ENCODE measurements at regions not wholly inside any gene's neighbourhood (a gene's known extent, or its start where the extent isn't known, plus 50 kb on each side); places are given as distances from the start of the nearest gene placed in this dataset.
"Not testable (repeated sequence)": the region's sequence is repeated elsewhere in the genome, so short reads cannot be mapped to it uniquely, and the experiment has no call there.

DNA sequence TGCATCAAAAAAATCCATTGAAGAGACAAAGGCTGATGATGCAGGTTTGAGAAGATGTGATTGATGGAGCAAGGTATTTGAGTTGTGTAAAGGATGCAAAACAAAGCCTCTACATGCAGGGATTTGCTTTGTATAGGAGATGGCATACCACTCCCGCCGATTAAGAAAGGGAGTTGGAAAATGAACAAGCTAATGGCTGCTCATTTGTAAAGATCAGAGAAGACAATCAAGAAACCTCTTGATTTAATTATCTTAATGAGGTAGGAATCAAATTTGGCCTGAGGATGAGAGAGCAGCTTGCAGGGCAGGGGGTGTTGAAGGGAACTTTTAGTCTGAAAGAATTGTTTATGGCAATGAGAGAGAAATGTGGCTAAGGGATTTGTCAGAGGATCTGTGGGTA lies 448.2 kb upstream of the ADGRB3 start:
- Mint-ChIP-seq H3K4me3 (no peak overlapping the region), H3K9me3 (peaks cover 11% of the 10 kb centered on the region), H3K27ac (no peak overlapping the region), H3K4me1 (no peaks in the 10 kb centered on the region), H3K36me3 (ENCODE audit: low read depth) (no peaks in the 10 kb centered on the region), H3K27me3 (no peaks in the 10 kb centered on the region)
- ATAC-seq (replicated peaks) = no peak

DNA sequence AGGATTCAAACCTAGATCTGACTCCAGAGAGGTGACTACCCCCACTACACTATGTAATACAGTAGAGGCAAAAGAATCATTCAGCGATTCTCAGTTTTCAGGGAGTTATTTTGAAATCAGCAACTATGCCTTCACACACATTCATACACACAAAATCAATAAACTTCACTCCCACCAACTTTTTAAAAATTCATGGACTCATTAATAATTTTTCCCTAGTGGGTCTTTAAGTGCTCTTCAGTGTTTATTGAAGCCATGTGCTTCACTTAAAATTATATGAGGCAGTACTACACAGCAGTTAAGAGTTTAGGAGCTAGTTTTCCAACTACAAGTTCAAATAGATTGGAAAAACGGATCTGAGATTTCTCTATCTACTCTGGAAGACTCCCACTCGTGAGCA lies 452.7 kb upstream of the ADGRB3 start:
- no peak overlapping the region for H3K4me3 Mint-ChIP-seq
- no peak for ATAC-seq (replicated peaks)
- no peaks in the 10 kb centered on the region for H3K36me3 Mint-ChIP-seq (ENCODE audit: low read depth)
- H3K27ac Mint-ChIP-seq = no peak overlapping the region
- peaks cover 12% of the 10 kb centered on the region for H3K9me3 Mint-ChIP-seq
- H3K4me1 Mint-ChIP-seq = no peaks in the 10 kb centered on the region
- H3K27me3 Mint-ChIP-seq = no peaks in the 10 kb centered on the region

DNA sequence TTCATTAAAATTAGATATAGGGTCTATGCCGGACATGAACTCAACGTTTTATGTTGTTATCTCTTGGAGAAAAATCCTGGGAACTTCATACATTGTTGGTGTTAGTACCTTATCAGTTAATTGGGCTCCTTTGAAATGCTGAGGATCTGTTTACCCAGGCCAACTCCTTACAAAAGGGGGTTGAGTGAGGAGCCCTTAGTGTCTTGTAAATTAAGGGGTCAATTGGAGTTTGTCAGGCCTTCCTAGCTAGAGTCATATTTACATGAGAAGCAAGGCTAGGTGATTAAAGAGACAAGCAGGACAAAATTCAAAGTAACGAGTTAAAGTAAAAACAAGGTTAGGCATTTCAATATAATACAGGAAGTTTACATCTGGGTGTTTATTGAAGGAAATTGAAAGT lies 454.1 kb upstream of the ADGRB3 start:
- not testable (repeated sequence) for H3K4me1 Mint-ChIP-seq; H3K27ac Mint-ChIP-seq; H3K36me3 Mint-ChIP-seq (ENCODE audit: low read depth); ATAC-seq (replicated peaks); H3K27me3 Mint-ChIP-seq; H3K4me3 Mint-ChIP-seq; H3K9me3 Mint-ChIP-seq

GRCh38 chr6:68173616-68174015 lies 461.5 kb upstream of the ADGRB3 start:
- Mint-ChIP-seq H3K4me3 (no peak overlapping the region), H3K4me1 (no peaks in the 10 kb centered on the region), H3K9me3 (peaks cover 6% of the 10 kb centered on the region), H3K36me3 (ENCODE audit: low read depth) (no peaks in the 10 kb centered on the region), H3K27ac (no peak overlapping the region), H3K27me3 (no peaks in the 10 kb centered on the region)
- no peak for ATAC-seq (replicated peaks)

DNA sequence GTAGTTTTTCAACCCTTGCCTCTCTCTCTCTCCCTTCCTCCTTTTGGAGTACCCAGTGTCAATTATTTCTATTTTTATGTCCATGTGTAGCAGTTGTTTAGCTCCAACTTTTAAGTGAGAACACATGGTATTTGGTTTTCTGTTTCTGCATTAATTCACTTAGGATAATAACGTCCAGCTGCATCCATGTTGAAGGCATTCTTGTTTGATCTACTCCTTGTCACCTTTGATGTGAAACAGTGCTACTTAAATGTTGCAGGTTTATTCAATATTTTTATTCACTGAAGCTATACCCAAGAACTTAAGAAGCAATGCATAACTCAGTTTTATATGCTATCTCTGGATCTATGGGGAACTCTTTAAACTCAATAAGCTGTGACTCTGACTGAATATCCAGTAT lies 465.2 kb upstream of the ADGRB3 start:
- Mint-ChIP-seq H3K9me3 (peaks cover 4% of the 10 kb centered on the region), H3K36me3 (ENCODE audit: low read depth) (no peaks in the 10 kb centered on the region), H3K27me3 (no peaks in the 10 kb centered on the region), H3K27ac (no peak overlapping the region), H3K4me1 (no peaks in the 10 kb centered on the region), H3K4me3 (no peak overlapping the region)
- no peak for ATAC-seq (replicated peaks)

DNA sequence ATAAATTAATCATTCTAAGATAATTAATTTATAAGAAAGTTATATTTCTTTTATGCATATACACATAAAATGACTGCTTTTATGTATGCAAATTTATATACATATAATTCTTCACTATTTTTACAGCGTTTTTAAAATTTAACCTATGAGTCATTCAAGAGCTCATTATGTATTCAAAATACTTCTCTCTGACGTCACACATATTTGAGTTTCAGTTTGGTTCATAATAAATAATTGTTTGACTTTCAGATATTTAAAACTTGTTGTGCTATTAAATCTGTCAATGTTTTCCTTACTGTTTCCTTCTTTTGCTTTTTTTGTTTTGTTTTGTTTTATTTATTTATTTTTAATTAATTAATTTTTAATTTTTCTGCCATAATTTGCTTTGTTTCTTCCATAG lies 467.5 kb upstream of the ADGRB3 start:
- Mint-ChIP-seq H3K9me3 (peaks cover 8% of the 10 kb centered on the region), H3K4me3 (no peak overlapping the region), H3K27ac (no peak overlapping the region), H3K27me3 (no peaks in the 10 kb centered on the region), H3K36me3 (ENCODE audit: low read depth) (no peaks in the 10 kb centered on the region), H3K4me1 (no peaks in the 10 kb centered on the region)
- ATAC-seq (replicated peaks) = no peak

DNA sequence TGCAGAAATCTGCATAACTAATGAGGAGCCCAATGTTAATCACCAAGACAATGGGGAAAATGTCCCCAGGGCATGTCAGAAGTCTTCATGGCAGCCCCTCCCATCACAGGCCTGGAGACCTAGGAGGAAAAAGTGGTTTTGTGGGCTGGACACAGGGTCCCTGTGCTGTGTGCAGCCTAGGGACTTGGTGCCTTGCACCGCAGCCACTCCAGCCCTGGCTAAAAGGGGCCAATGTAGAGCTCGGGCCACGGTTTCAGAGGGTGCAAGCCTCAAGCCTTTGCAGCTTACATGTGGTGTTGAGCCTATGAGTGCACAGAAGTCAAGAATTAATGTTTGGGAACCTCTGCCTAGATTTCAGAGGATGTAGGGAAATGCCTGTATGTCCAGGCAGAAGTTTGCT lies 474.3 kb upstream of the ADGRB3 start:
- ATAC-seq (replicated peaks); H3K9me3 Mint-ChIP-seq; H3K27ac Mint-ChIP-seq; H3K36me3 Mint-ChIP-seq (ENCODE audit: low read depth); H3K4me1 Mint-ChIP-seq; H3K27me3 Mint-ChIP-seq; H3K4me3 Mint-ChIP-seq: not testable (repeated sequence)

DNA sequence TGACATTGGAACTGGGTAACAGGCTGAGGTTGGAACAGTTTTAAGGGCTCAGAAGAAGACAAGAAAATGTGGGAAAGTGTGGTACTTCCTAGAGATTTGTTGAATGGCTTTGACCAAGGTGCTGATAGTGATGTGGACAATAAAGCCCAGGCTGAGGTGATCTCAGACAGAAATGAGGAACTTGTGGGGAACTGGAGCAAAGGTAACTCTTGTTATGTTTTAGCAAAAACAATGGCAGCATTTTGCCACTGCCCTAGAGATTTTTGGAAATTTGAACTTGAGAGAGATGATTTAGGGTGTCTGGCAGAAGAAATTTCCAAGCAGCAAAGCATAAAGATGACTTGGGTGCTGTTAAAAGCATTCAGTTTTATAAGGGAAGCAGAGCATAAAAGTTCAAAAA lies 474.7 kb upstream of the ADGRB3 start:
- Mint-ChIP-seq H3K27ac (no peak overlapping the region), H3K4me1 (no peaks in the 10 kb centered on the region), H3K9me3 (peaks cover 7% of the 10 kb centered on the region), H3K36me3 (ENCODE audit: low read depth) (no peaks in the 10 kb centered on the region), H3K4me3 (no peak overlapping the region), H3K27me3 (no peaks in the 10 kb centered on the region)
- no peak for ATAC-seq (replicated peaks)

DNA sequence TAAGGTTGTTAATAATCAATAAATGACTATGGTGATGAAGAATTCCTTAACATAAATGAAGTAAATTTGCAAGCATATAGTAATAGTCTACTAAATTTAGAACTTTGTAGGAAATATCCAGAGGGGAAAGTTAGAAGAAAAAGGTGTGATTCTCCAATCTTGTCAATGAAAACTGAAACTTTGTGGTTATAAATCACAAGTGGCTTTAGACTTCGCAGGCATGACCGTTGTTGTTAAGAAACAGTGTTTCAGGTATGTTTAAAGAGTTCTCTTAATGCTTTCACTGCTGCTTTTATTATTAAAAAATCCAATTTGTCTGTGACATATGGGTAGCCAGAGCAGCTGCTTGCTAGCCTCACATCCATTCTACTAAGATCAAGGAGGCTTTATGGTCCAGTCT lies 475.6 kb upstream of the ADGRB3 start:
- Mint-ChIP-seq H3K27me3 (no peaks in the 10 kb centered on the region), H3K27ac (no peak overlapping the region), H3K4me1 (no peaks in the 10 kb centered on the region), H3K4me3 (no peak overlapping the region), H3K9me3 (peaks cover 4% of the 10 kb centered on the region), H3K36me3 (ENCODE audit: low read depth) (no peaks in the 10 kb centered on the region)
- ATAC-seq (replicated peaks) = no peak

DNA sequence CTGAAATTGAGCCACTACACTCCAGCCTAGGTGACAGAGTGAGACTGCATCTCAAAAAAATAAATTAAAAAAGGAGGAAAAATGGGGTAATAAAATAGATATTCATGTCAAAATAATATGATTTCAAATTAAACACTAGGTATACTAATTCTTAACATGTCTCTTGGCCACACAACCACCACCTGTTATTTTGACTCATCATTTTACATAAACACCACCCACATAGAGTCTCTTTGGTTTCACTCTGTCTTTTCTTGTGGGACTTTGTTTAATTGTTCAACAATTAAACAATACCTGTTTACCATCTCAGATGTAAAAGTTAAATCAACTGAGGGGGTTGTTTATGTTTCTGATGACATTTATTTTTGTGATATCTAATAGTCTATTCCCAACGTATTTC lies 476.8 kb upstream of the ADGRB3 start:
- no peaks in the 10 kb centered on the region for H3K4me1 Mint-ChIP-seq
- no peak overlapping the region for H3K27ac Mint-ChIP-seq
- no peak for ATAC-seq (replicated peaks)
- no peaks in the 10 kb centered on the region for H3K36me3 Mint-ChIP-seq (ENCODE audit: low read depth)
- H3K4me3 Mint-ChIP-seq = no peak overlapping the region
- H3K9me3 Mint-ChIP-seq = peaks cover 7% of the 10 kb centered on the region
- H3K27me3 Mint-ChIP-seq = no peaks in the 10 kb centered on the region

DNA sequence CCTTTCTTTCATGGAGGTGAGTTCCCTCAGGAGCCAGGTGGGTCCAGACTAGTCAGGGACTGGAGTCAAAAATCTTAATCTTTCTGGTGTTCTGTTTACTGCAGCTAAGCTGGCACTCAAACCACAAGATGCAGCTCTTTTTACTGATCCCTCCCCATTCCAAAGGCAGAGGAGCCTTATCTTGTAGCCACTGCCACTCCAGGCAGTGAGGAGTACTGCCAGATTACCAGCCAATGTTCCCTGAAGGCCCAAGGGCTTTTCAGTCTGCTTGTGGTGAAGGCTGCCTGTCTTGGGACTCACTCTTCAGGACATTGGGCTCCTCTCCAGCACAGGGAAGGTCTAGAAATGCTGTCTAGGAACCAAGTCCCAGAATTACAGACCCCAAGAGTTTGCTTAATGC lies 490.4 kb upstream of the ADGRB3 start:
- Mint-ChIP-seq H3K27ac (no peak overlapping the region), H3K36me3 (ENCODE audit: low read depth) (no peaks in the 10 kb centered on the region), H3K9me3 (peaks cover 15% of the 10 kb centered on the region), H3K27me3 (no peaks in the 10 kb centered on the region), H3K4me3 (no peak overlapping the region), H3K4me1 (no peaks in the 10 kb centered on the region)
- ATAC-seq (replicated peaks) = no peak

- no peaks in the 10 kb centered on the region for H3K4me1 Mint-ChIP-seq
- H3K4me3 Mint-ChIP-seq = no peak overlapping the region
- H3K27me3 Mint-ChIP-seq = no peaks in the 10 kb centered on the region
- no peak overlapping the region for H3K27ac Mint-ChIP-seq
- peaks cover 13% of the 10 kb centered on the region for H3K9me3 Mint-ChIP-seq
- no peak for ATAC-seq (replicated peaks)
- H3K36me3 Mint-ChIP-seq (ENCODE audit: low read depth) = no peaks in the 10 kb centered on the region
Observed at GRCh38 chr6:68141190-68141589, 493.9 kb upstream of the ADGRB3 start.

- Mint-ChIP-seq H3K36me3 (ENCODE audit: low read depth) (no peaks in the 10 kb centered on the region), H3K27me3 (no peaks in the 10 kb centered on the region)
Observed at GRCh38 chr6:68139130-68139529, 496.0 kb upstream of the ADGRB3 start.

DNA sequence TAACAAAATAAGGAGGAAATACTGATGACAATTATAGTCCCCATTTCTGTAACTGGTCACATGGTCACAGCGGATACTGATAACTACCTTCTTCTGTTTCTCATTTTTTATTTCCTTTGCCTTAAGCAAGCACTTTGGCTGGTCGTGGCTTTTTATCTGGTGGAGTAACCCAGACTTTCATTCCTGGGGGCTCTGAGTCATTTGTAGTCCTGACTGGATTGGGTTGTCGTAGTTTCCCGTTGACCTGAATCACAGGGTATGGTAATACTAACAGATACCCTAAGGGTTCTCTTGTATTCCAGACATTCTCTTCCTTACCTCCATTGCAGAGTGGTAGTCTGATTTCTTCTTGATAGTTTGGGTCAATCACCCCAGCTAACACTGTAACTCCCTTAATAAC lies 500.3 kb upstream of the ADGRB3 start:
- no peak for ATAC-seq (replicated peaks)

More at GRCh38 chr6:68139130-68139529, 496.0 kb upstream of the ADGRB3 start:
- ATAC-seq (replicated peaks) = no peak
- H3K4me3 Mint-ChIP-seq = no peak overlapping the region
- H3K27ac Mint-ChIP-seq = no peak overlapping the region
- H3K9me3 Mint-ChIP-seq = peaks cover 15% of the 10 kb centered on the region
- H3K4me1 Mint-ChIP-seq = no peaks in the 10 kb centered on the region

GRCh38 chr6:68128211-68128610 lies 506.9 kb upstream of the ADGRB3 start:
- Mint-ChIP-seq H3K27me3 (no peaks in the 10 kb centered on the region), H3K36me3 (ENCODE audit: low read depth) (no peaks in the 10 kb centered on the region), H3K27ac (no peak overlapping the region), H3K4me3 (no peak overlapping the region), H3K9me3 (peaks cover 18% of the 10 kb centered on the region), H3K4me1 (no peaks in the 10 kb centered on the region)
- no peak for ATAC-seq (replicated peaks)

More for the DNA sequence above, 500.3 kb upstream of the ADGRB3 start:
- Mint-ChIP-seq H3K27ac (no peak overlapping the region), H3K4me3 (no peak overlapping the region), H3K4me1 (no peaks in the 10 kb centered on the region), H3K27me3 (no peaks in the 10 kb centered on the region), H3K9me3 (peaks cover 9% of the 10 kb centered on the region), H3K36me3 (ENCODE audit: low read depth) (no peaks in the 10 kb centered on the region)

DNA sequence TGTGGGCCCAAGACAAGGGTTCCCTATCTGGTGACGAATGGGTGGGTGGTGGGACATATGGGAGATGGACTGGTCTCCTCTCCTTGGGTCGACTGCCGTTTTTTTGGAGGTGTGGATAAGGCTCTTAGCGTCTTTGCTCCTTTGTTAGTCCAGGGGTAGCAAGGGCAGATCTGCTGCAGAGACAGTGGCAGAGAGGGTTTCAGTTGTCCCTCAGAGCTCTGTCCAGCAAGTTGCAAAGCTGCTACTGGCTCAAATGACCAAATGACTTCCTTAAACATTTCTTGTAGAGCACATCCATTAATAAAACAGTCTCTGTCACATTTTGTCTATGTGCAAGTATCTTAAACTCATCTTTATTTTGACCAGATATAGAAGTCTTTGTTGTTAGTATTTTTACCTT lies 508.0 kb upstream of the ADGRB3 start:
- ATAC-seq (replicated peaks) = no peak
- Mint-ChIP-seq H3K4me3 (no peak overlapping the region), H3K27me3 (no peaks in the 10 kb centered on the region), H3K27ac (no peak overlapping the region), H3K36me3 (ENCODE audit: low read depth) (no peaks in the 10 kb centered on the region), H3K9me3 (peaks cover 25% of the 10 kb centered on the region), H3K4me1 (no peaks in the 10 kb centered on the region)
